Activated CD8-positive, alpha-beta memory T cell treated with anti-CD3 and anti-CD28 coated beads, Interleukin-2, amount 50 U/mL, for 24 hours (primary cell): ENCODE measurements at regions not wholly inside any gene's neighbourhood (a gene's known extent, or its start where the extent isn't known, plus 50 kb on each side); places are given as distances from the start of the nearest gene placed in this dataset.

Source experiments
- DNase-seq: peaks from one replicate; pipeline ENCODE4 v3.0.0-alpha.2; 2020; ENCODE audit errors: extremely low read depth

- DNase-seq: no peak
Measured at GRCh38 chr7:136036336-136036735, 59.2 kb upstream of the MTPN start.

- DNase-seq: no peak
Measured at GRCh38 chr7:136034132-136034531, 57.0 kb upstream of the MTPN start.

GRCh38 chr7:136033413-136034031 lies 56.4 kb upstream of the MTPN start:
- DNase-seq: no peak

GRCh38 chr7:136030867-136031318 lies 53.7 kb upstream of the MTPN start:
- no peak for DNase-seq

- DNase-seq: no peak
Measured at GRCh38 chr7:136030330-136030729, 53.2 kb upstream of the MTPN start.

GRCh38 chr7:136027160-136027559 lies 50.0 kb upstream of the MTPN start:
- DNase-seq: no peak
